Upper lobe of right lung (tissue), 1 donor: ENCODE measurements at regions not wholly inside any gene's neighbourhood (a gene's known extent, or its start where the extent isn't known, plus 50 kb on each side); places are given as distances from the start of the nearest gene placed in this dataset.
"Not testable (repeated sequence)": the region's sequence is repeated elsewhere in the genome, so short reads cannot be mapped to it uniquely, and the experiment has no call there.

Experiments used
- ATAC-seq: fragments of 200-7000 bp; cut with Tn5 transposase; one replicate; pipeline ENCODE4 v1.9.1; 2020; ENCODE audit warnings: mild to moderate bottlenecking, moderate library complexity
- DNase-seq: peaks from one replicate; pipeline ENCODE4 v3.0.0-alpha.2; 2020
- H3K27ac ChIP-seq: fragments of 200-600 bp; one replicate; pipeline ENCODE4 v1.8.0; 2022
- H3K27me3 ChIP-seq: fragments of 200-600 bp; one replicate; pipeline ENCODE4 v1.8.0; 2022; ENCODE audit warnings: mild to moderate bottlenecking
- H3K36me3 ChIP-seq: fragments of 200-600 bp; one replicate; pipeline ENCODE4 v1.8.0; 2022
- H3K4me1 ChIP-seq: fragments of 200-600 bp; one replicate; pipeline ENCODE4 v1.8.0; 2022
- H3K4me3 ChIP-seq: fragments of 200-600 bp; one replicate; pipeline ENCODE4 v1.8.0; 2022; ENCODE audit warnings: mild to moderate bottlenecking
- H3K9me3 ChIP-seq: fragments of 200-600 bp; one replicate; pipeline ENCODE4 v1.8.0; 2022
- intact Hi-C: fragments of 100-400 bp; cut with DNase I; formaldehyde crosslinking; loops from one replicate; pipeline ENCODE4 v1.11.0; 2022
- TF ChIP-seq, protein P1 (sequence below): fragments of 200-600 bp; IDR thresholded peaks from one replicate; pipeline ENCODE4 v1.8.0; 2022; ENCODE audit warnings: antibody characterized with exemption
- donor health status: DM: no; HTN: yes; CAD: no; lungs with severe emphysema.

DNA sequence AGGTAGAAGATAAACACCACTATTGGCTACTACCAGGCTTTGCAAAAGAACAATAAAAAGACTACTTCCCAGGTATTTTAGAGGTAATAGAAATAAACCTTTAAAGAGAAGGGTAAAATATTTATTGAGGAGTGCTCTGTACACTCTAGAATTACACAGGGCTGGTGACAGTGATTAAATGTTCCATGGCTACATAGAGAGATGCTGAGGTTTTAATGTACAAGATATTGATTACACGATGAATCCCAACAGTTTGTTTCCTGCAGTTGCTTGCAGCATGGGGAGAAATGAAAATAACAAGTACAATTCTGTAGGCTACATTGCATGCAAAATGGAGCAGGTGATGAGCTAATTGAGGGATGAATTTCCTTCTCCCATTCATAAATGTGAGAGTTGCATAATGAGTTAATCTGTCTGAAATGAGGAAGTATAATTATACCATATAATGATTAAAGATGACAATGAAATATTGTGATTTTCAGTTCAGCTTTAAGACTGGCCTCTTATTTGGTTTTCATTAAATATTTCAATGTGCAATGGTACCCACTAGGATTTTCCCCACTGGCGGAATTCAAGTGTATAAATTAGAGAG lies 266.1 kb downstream of the SOCS6 start:
- Histone ChIP-seq H3K4me3 (no peak overlapping the region), H3K36me3 (no peaks in the 10 kb centered on the region), H3K9me3 (no peaks in the 10 kb centered on the region), H3K27ac (no peak overlapping the region), H3K27me3 (no peaks in the 10 kb centered on the region), H3K4me1 (no peaks in the 10 kb centered on the region)
- no peak for DNase-seq
- intact Hi-C loops = no loop called here
- TF ChIP-seq, protein P1, sequence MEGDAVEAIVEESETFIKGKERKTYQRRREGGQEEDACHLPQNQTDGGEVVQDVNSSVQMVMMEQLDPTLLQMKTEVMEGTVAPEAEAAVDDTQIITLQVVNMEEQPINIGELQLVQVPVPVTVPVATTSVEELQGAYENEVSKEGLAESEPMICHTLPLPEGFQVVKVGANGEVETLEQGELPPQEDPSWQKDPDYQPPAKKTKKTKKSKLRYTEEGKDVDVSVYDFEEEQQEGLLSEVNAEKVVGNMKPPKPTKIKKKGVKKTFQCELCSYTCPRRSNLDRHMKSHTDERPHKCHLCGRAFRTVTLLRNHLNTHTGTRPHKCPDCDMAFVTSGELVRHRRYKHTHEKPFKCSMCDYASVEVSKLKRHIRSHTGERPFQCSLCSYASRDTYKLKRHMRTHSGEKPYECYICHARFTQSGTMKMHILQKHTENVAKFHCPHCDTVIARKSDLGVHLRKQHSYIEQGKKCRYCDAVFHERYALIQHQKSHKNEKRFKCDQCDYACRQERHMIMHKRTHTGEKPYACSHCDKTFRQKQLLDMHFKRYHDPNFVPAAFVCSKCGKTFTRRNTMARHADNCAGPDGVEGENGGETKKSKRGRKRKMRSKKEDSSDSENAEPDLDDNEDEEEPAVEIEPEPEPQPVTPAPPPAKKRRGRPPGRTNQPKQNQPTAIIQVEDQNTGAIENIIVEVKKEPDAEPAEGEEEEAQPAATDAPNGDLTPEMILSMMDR = no peak
- no peak for ATAC-seq

DNA sequence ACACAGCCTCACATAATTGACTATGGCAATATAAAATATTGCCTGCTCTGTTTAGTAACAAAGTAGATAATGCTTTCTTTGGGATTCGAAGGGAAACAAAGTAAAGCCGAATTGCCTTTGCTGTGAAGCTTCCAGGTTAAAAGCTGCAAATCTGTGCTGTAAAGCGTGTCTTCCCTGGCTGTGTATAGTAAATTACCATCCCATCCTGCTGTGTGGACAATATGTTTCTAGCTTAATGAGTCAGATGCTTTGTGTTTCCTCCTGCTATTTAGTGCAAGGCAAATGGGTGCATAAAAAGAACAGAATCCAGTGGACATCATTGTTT lies 265.1 kb downstream of the SOCS6 start:
- Histone ChIP-seq H3K4me3 (no peak overlapping the region), H3K9me3 (no peaks in the 10 kb centered on the region), H3K36me3 (no peaks in the 10 kb centered on the region), H3K27ac (no peak overlapping the region), H3K27me3 (no peaks in the 10 kb centered on the region), H3K4me1 (no peaks in the 10 kb centered on the region)
- intact Hi-C loops = no loop called here
- TF ChIP-seq, protein P1 = no peak
- no peak for ATAC-seq
- no peak for DNase-seq

DNA sequence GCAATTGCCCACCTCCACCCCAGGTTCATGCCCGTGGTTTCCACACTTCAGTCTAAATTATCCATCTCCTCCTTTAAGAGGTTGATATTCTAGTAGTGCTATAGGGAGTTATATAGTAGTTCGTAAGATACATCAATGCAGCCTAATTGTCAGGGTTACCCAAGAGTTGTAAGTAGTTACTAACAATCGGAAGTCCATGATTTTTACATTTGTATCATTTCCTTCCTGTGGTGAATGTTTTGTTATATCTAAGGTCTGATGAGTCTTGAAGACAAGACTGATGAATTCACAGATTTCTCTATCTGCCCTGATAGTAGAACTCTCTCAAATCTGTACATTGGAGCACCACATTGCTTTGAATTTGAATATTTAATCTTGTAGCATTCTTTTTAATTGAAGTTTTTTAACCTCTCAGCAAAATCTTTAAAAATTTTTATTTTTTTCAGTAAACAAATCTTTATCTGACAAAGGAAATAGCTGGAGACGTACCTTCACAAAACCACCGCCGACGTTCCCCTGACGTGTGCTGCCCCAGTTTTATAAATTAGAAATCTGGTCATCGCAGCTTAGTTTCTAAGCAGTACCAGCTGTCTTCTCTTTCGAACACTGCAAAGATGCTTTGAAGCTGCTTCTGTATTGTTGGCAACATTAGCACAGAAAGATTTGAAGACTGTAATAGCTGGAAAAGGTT lies 264.5 kb downstream of the SOCS6 start:
- H3K4me3 ChIP-seq = no peak overlapping the region
- ATAC-seq (no peak), DNase-seq (no peak)
- no peak overlapping the region for H3K27ac ChIP-seq
- intact Hi-C loops = no loop called here
- TF ChIP-seq, protein P1 = no peak
- H3K9me3 ChIP-seq = no peaks in the 10 kb centered on the region
- no peaks in the 10 kb centered on the region for H3K36me3 ChIP-seq
- no peaks in the 10 kb centered on the region for H3K27me3 ChIP-seq
- no peaks in the 10 kb centered on the region for H3K4me1 ChIP-seq

DNA sequence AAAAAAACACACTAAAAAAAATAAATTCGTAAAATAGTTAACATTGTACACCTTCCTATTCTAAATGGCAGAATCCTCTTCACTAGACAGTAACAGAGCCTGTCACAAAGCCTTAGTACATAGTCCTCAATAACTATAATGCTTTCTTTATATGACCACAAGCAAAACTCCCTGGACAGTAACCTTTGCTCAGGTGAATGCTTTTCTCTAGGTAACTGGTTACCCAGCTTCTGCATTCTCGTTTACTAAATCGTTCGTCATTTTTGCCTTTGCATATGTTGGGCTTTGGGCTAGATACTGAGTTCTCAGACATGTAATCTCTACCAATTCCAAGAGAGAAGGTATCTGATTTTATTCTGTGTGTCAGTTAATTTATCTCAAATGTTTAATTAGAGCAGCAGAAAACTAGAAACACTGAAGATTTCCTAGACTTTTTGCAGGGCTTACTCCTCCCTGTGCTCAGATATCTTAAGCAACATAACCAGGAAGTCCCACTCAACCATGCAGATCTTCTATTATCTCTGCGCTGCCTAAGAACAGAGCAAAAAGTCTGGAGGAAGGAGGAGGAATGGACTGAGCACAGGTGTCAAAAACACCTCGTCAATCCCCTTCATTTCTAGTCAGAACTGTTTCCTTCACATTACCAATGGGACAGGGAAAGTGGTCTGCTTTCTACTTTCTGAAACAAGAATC lies 247.7 kb downstream of the SOCS6 start:
- intact Hi-C loops = no loop called here
- no peak overlapping the region for H3K4me3 ChIP-seq

DNA sequence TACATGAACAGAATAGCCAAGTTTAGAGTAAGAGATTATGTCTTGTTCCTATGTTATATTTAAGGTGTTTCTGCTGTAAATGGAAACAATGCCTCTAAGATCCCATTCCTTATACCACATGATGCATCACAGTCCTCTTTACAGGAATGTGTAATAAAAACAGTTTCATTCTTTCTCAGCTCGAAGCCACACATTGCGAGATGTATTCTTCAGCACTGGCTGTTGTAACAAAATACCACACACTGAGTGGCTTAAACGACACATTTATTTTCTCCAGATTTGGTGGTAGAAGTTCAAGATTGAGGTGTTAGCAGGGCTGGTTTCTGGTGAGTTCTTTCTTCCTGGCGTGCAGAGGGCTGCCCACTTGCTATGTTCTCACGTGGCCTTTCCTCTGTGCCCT lies 246.2 kb downstream of the SOCS6 start:
- Histone ChIP-seq H3K36me3 (no peaks in the 10 kb centered on the region), H3K9me3 (no peaks in the 10 kb centered on the region), H3K4me3 (no peak overlapping the region), H3K4me1 (no peaks in the 10 kb centered on the region), H3K27ac (no peak overlapping the region), H3K27me3 (no peaks in the 10 kb centered on the region)
- intact Hi-C loops = no loop called here
- TF ChIP-seq, protein P1 = no peak
- no peak for DNase-seq
- ATAC-seq = no peak

More for the DNA sequence above, 247.7 kb downstream of the SOCS6 start:
- Histone ChIP-seq H3K36me3 (no peaks in the 10 kb centered on the region), H3K27ac (no peak overlapping the region), H3K27me3 (no peaks in the 10 kb centered on the region), H3K9me3 (no peaks in the 10 kb centered on the region), H3K4me1 (no peaks in the 10 kb centered on the region)
- DNase-seq (no peak), ATAC-seq (no peak)
- TF ChIP-seq, protein P1 = no peak

DNA sequence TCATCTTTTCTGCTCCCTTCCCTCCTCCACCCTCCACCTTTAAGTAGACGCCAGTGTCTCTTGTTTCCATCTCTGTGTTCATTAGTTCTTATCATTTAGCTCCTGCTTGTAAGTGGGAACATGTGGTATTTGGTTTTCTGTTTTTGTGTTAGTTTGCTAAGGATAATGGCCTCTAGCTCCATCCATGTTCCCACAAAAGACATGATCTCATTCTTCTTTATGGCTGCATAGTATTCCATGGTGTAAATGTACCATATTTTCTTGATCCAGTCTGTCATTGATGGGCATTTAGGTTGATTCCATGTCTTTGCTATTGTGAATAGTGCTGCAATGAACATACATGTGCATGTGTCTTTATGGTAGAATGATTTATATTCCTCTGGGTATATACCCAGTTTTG lies 236.5 kb downstream of the SOCS6 start:
- H3K27ac ChIP-seq, H3K36me3 ChIP-seq, H3K9me3 ChIP-seq, ATAC-seq, H3K4me1 ChIP-seq, DNase-seq, H3K27me3 ChIP-seq, H3K4me3 ChIP-seq, intact Hi-C loops: not testable (repeated sequence)
